HCT116 (cell line): ENCODE measurements at regions not wholly inside any gene's neighbourhood (a gene's known extent, or its start where the extent isn't known, plus 50 kb on each side); places are given as distances from the start of the nearest gene placed in this dataset.
A peak's percentile ranks its signal among the peaks of the same experiment; 100 is the strongest.

Experiments used
- ATAC-seq: fragments of 200-7000 bp; cut with Tn5 transposase; 2 replicates; pipeline ENCODE4 v1.9.1; 2020; ENCODE audit warnings: mild to moderate bottlenecking, moderate library complexity
- BruUV-seq: library from RNA; stranded (reverse); fragments of 400-500 nt; replicated peaks from 2 replicates; lab custom pipeline; 2021; lab: Mats Ljungman, UMichigan
- CTCF ChIA-PET: fragments of 300-600 bp; sonication (Branson Sonifier 250); formaldehyde crosslinking; loops from one replicate; lab custom pipeline; 2021; ENCODE audit warnings: antibody characterized with exemption; lab: Charles Lee
- POLR2A ChIA-PET: fragments of 300-600, 350-600 bp; sonication (Branson Sonifier 250); formaldehyde crosslinking; loops from one replicate; lab custom pipeline; 2021; ENCODE audit warnings: antibody characterized with exemption; lab: Charles Lee
- RAD21 ChIA-PET, 2 experiments: fragments of 300-600 bp; sonication (Branson Sonifier 250); formaldehyde crosslinking; loops; one replicate each; lab custom pipeline; 2023; ENCODE audit warnings: low total read pairs in 2 of 2; ENCODE audit not compliant: uncharacterized antibody in 2 of 2, unreplicated experiment in 2 of 2, low non-redundant PET in 1 of 2; lab: Charles Lee
- DNase-seq: peaks from one replicate; pipeline ENCODE4 v3.0.0-alpha.2; 2010; ENCODE audit warnings: low read depth, low spot score
- H2AFZ ChIP-seq: fragments of 200-600 bp; shearing (Covaris generic), sonication (generic); 2 replicates; pipeline ENCODE4 v1.6.1; 2017; ENCODE audit warnings: low read depth, mixed run types, mixed read lengths, antibody characterized with exemption, low read length; ENCODE audit not compliant: poor library complexity, severe bottlenecking
- H3K27ac ChIP-seq: 2 replicates; pipeline ENCODE4 v1.5.1; 2012; ENCODE audit warnings: low read depth, low read length
- H3K27me3 ChIP-seq: fragments of 200-600 bp; sonication (generic); 2 replicates; pipeline ENCODE4 v1.6.1; 2016; ENCODE audit warnings: mixed run types, low read length, mixed read lengths; ENCODE audit not compliant: insufficient read depth
- H3K36me3 ChIP-seq, 2 experiments: fragments of 200-500 bp in 1 of 2; fragments of 200-600 bp in 1 of 2; sonication (Bioruptor generic) in 1 of 2; sonication (generic) in 1 of 2; 2 replicates each; pipeline versions ENCODE4 v1.5.1 to v1.6.1; 2014 to 2016; ENCODE audit warnings: low read length in 2 of 2, inconsistent platforms in 1 of 2, mixed read lengths in 1 of 2, mixed run types in 1 of 2; ENCODE audit not compliant: insufficient read depth in 2 of 2, control insufficient read depth in 1 of 2
- H3K4me1 ChIP-seq, 2 experiments: fragments of 200-600 bp in 1 of 2; sonication (generic) in 1 of 2; 2 replicates each; pipeline versions ENCODE4 v1.5.1 to v1.6.1; 2012 to 2017; ENCODE audit warnings: low read length in 2 of 2, inconsistent platforms in 1 of 2, mild to moderate bottlenecking in 1 of 2, mixed read lengths in 1 of 2, mixed run types in 1 of 2, moderate library complexity in 1 of 2; ENCODE audit not compliant: insufficient read depth in 2 of 2, control insufficient read depth in 1 of 2
- H3K4me2 ChIP-seq: fragments of 200-600 bp; sonication (generic); 2 replicates; pipeline ENCODE4 v1.6.1; 2017; ENCODE audit warnings: mixed run types, low read length, mixed read lengths
- H3K4me3 ChIP-seq, 2 experiments: fragments of 200-600 bp in 1 of 2; sonication (generic) in 1 of 2; replicated peaks in 1 of 2; 2 replicates each; pipeline ENCODE4 v1.5.1; 2011 to 2016; ENCODE audit warnings: low read length in 2 of 2, control low read depth in 1 of 2, low read depth in 1 of 2, mild to moderate bottlenecking in 1 of 2, mixed read lengths in 1 of 2, mixed run types in 1 of 2
- H3K79me2 ChIP-seq: fragments of 200-600 bp; sonication (generic); 2 replicates; pipeline ENCODE4 v1.6.1; 2017; ENCODE audit warnings: mild to moderate bottlenecking, mixed run types, low read length, moderate library complexity, mixed read lengths; ENCODE audit not compliant: insufficient read depth
- H3K9ac ChIP-seq: fragments of 200-600 bp; sonication (generic); 2 replicates; pipeline ENCODE4 v1.6.1; 2016; ENCODE audit warnings: low read length, mixed read lengths
- H3K9me2 ChIP-seq: fragments of 200-600 bp; sonication (generic), shearing (Covaris generic); 2 replicates; pipeline ENCODE4 v1.6.1; 2017; ENCODE audit warnings: mixed run types, mild to moderate bottlenecking, moderate library complexity; ENCODE audit not compliant: insufficient read depth
- H3K9me3 ChIP-seq, 2 experiments: fragments of 200-500 bp in 1 of 2; fragments of 200-600 bp in 1 of 2; sonication (Bioruptor generic) in 1 of 2; sonication (generic) in 1 of 2; 2 replicates each; pipeline ENCODE4 v1.6.1; 2014 to 2017; ENCODE audit warnings: low read length in 2 of 2, mixed read lengths in 2 of 2, inconsistent platforms in 1 of 2, low read depth in 1 of 2, mild to moderate bottlenecking in 1 of 2, mixed run types in 1 of 2, moderate library complexity in 1 of 2; ENCODE audit not compliant: control insufficient read depth in 1 of 2, insufficient read depth in 1 of 2
- H4K20me1 ChIP-seq: fragments of 200-600 bp; sonication (generic), shearing (Covaris generic); 2 replicates; pipeline ENCODE4 v1.6.1; 2017; ENCODE audit warnings: mixed run types, mild to moderate bottlenecking, moderate library complexity; ENCODE audit not compliant: insufficient read depth
- CBX3 ChIP-seq: IDR thresholded peaks from 2 replicates; pipeline ENCODE4 v1.6.1; 2012; ENCODE audit warnings: low read depth
- EGR1 ChIP-seq: IDR thresholded peaks from 2 replicates; pipeline ENCODE4 v1.6.1; 2012; ENCODE audit warnings: low read depth
- JUND ChIP-seq: IDR thresholded peaks from 2 replicates; pipeline ENCODE4 v1.6.1; 2012
- SIN3A ChIP-seq: IDR thresholded peaks from 2 replicates; pipeline ENCODE4 v1.6.1; 2012; ENCODE audit warnings: low read depth
- YY1 ChIP-seq: IDR thresholded peaks from 2 replicates; pipeline ENCODE4 v1.6.1; 2011; ENCODE audit warnings: low read length, low read depth, moderate library complexity, mild to moderate bottlenecking; ENCODE audit not compliant: insufficient replicate concordance; ENCODE audit errors: extremely low read depth
- ZNF274 ChIP-seq: fragments of 200-500 bp; sonication (Bioruptor generic); IDR thresholded peaks from 2 replicates; pipeline ENCODE4 v1.6.1; 2014; ENCODE audit warnings: mild to moderate bottlenecking, low read depth, low read length, inconsistent platforms
- intact Hi-C: fragments of 100-400 bp; cut with micrococcal nuclease; formaldehyde crosslinking; loops from 2 replicates; pipeline ENCODE4 v1.10.0; 2022

GRCh38 chr2:138071720-138072719, 107.7 kb downstream of the HNMT start:
- POLR2A ChIA-PET, result no interaction called here
- H2AFZ ChIP-seq, result no peak overlapping the region

GRCh38 chr2:138078153-138078552, 113.9 kb downstream of the HNMT start:
- no peaks in the 10 kb centered on the region for H4K20me1 ChIP-seq
- intact Hi-C loops, result no loop called here
- H3K27ac ChIP-seq, result no peak overlapping the region
- no peak for TF ChIP-seq SIN3A
- TF ChIP-seq CBX3, result no peak
- TF ChIP-seq EGR1, result no peak
- no peak for TF ChIP-seq JUND
- no peaks in the 10 kb centered on the region for H3K36me3 ChIP-seq
- H3K27me3 ChIP-seq, result no peaks in the 10 kb centered on the region
- no peaks in the 10 kb centered on the region for H3K9me2 ChIP-seq
- H3K79me2 ChIP-seq, result no peaks in the 10 kb centered on the region
- ChIA-PET RAD21 (no interaction called here), CTCF (no interaction called here), POLR2A (no interaction called here)
- no peak overlapping the region for H3K4me2 ChIP-seq
- no peak overlapping the region for H3K4me3 ChIP-seq
- no peaks in the 10 kb centered on the region for H3K4me1 ChIP-seq
- BruUV-seq, result no TSS peak
- no peak overlapping the region for H3K9ac ChIP-seq
- no peak overlapping the region for H2AFZ ChIP-seq
- H3K9me3 ChIP-seq, result no peaks in the 10 kb centered on the region
- ATAC-seq, result no peak
- DNase-seq, result no peak

More at GRCh38 chr2:138071720-138072719, 107.7 kb downstream of the HNMT start:
- intact Hi-C loops, result no loop called here
- H4K20me1 ChIP-seq, result no peaks in the 10 kb centered on the region
- no peaks in the 10 kb centered on the region for H3K9me3 ChIP-seq
- H3K27ac ChIP-seq, result no peak overlapping the region
- ChIA-PET RAD21 (no interaction called here), CTCF (no interaction called here)
- H3K4me3 ChIP-seq, result no peak overlapping the region
- H3K36me3 ChIP-seq, result no peaks in the 10 kb centered on the region
- no peaks in the 10 kb centered on the region for H3K79me2 ChIP-seq
- ATAC-seq (peak; percentile 36; the same call in 1 of the 2 replicates), DNase-seq (no peak)
- TF ChIP-seq YY1, result no peak
- no peak for TF ChIP-seq ZNF274
- no peaks in the 10 kb centered on the region for H3K27me3 ChIP-seq
- no peaks in the 10 kb centered on the region for H3K9me2 ChIP-seq
- H3K9ac ChIP-seq, result no peak overlapping the region
- BruUV-seq, result no TSS peak
- no peak overlapping the region for H3K4me2 ChIP-seq
- H3K4me1 ChIP-seq, result no peaks in the 10 kb centered on the region
